Stomach (tissue), 4 donors: ENCODE measurements at regions not wholly inside any gene's neighbourhood (a gene's known extent, or its start where the extent isn't known, plus 50 kb on each side); places are given as distances from the start of the nearest gene placed in this dataset.

Experiments used
- CTCF ChIP-seq, 7 experiments: fragments of 450-650 bp in 4 of 7; fragments of 200-600 bp in 3 of 7; sonication (generic) in 3 of 7; IDR thresholded peaks; one replicate each; pipeline ENCODE4 v1.5.1; 2016 to 2019; ENCODE audit warnings: antibody characterized with exemption in 7 of 7, control low read depth in 2 of 7, mild to moderate bottlenecking in 1 of 7
- EP300 ChIP-seq: sonication (generic); formaldehyde crosslinking; IDR thresholded peaks from one replicate; pipeline ENCODE4 v1.6.1; 2017; ENCODE audit warnings: antibody characterized with exemption
- POLR2A ChIP-seq, 4 donors: fragments of 450-650 bp; IDR thresholded peaks; one replicate each; pipeline ENCODE4 v1.6.1; 2016; ENCODE audit warnings: antibody characterized with exemption in 4 of 4, control low read depth in 2 of 4, mild to moderate bottlenecking in 1 of 4, moderate library complexity in 1 of 4
- POLR2AphosphoS5 ChIP-seq, 3 donors: sonication (generic); formaldehyde crosslinking; IDR thresholded peaks; one replicate each; pipeline ENCODE4 v1.6.1; 2016; ENCODE audit warnings: antibody characterized with exemption in 3 of 3

- TF ChIP-seq CTCF (IDR thresholded peaks at IDR 0.05) (no peak), POLR2AphosphoS5 (IDR thresholded peaks at IDR 0.05) (no peak), POLR2A (IDR thresholded peaks at IDR 0.05) (no peak), EP300 (no peak)
Observed at GRCh38 chr15:95664450-95664849, 666.0 kb upstream of the NR2F2 start.
